Loucy (cell line): ENCODE measurements at regions not wholly inside any gene's neighbourhood (a gene's known extent, or its start where the extent isn't known, plus 50 kb on each side); places are given as distances from the start of the nearest gene placed in this dataset.

ENCODE experiments used
- H2AFZ ChIP-seq: fragments of 200-600 bp; sonication (generic); 2 replicates; pipeline ENCODE4 v1.6.0; 2016; ENCODE audit warnings: antibody characterized with exemption, mild to moderate bottlenecking, low read length, moderate library complexity
- H3F3A ChIP-seq: fragments of 200-600 bp; 2 replicates; pipeline ENCODE4 v1.6.0; 2016; ENCODE audit warnings: antibody characterized with exemption, low read depth, mild to moderate bottlenecking
- H3K27me3 ChIP-seq: fragments of 200-600 bp; sonication (generic); 2 replicates; pipeline ENCODE4 v1.6.1; 2014; ENCODE audit warnings: low read length, mild to moderate bottlenecking; ENCODE audit not compliant: insufficient read depth, poor library complexity, severe bottlenecking
- H3K36me3 ChIP-seq: fragments of 200-600 bp; sonication (generic); 2 replicates; pipeline ENCODE4 v1.6.1; 2016; ENCODE audit warnings: low read length; ENCODE audit not compliant: insufficient read depth
- H3K4me1 ChIP-seq: fragments of 200-600 bp; sonication (generic); 2 replicates; pipeline ENCODE4 v1.5.1; 2014; ENCODE audit warnings: low read length, mild to moderate bottlenecking; ENCODE audit not compliant: insufficient read depth, poor library complexity, severe bottlenecking
- H3K4me2 ChIP-seq: fragments of 200-600 bp; sonication (generic); 2 replicates; pipeline ENCODE4 v1.6.0; 2014; ENCODE audit warnings: antibody characterized with exemption, low read length, low read depth, mild to moderate bottlenecking; ENCODE audit not compliant: poor library complexity, severe bottlenecking
- H3K4me3 ChIP-seq: fragments of 200-600 bp; sonication (generic); 2 replicates; pipeline ENCODE4 v1.5.1; 2014; ENCODE audit warnings: low read length, mild to moderate bottlenecking, mixed read lengths; ENCODE audit not compliant: poor library complexity, severe bottlenecking
- H3K79me2 ChIP-seq: fragments of 200-600 bp; sonication (generic); 2 replicates; pipeline ENCODE4 v1.6.1; 2014; ENCODE audit warnings: low read length; ENCODE audit not compliant: insufficient read depth
- H3K9ac ChIP-seq: fragments of 200-600 bp; sonication (generic); 2 replicates; pipeline ENCODE4 v1.6.0; 2014; ENCODE audit warnings: mild to moderate bottlenecking, low read depth, low read length, moderate library complexity; ENCODE audit not compliant: poor library complexity, severe bottlenecking
- H3K9me2 ChIP-seq: fragments of 200-600 bp; sonication (generic); replicated peaks from 2 replicates; pipeline ENCODE4 v1.6.1; 2016; ENCODE audit warnings: low read depth, low read length, mixed read lengths
- H3K9me3 ChIP-seq: fragments of 200-600 bp; sonication (generic); 2 replicates; pipeline ENCODE4 v1.6.1; 2014; ENCODE audit warnings: mild to moderate bottlenecking, antibody characterized with exemption, low read length, low read depth; ENCODE audit not compliant: insufficient read depth
- H4K20me1 ChIP-seq: fragments of 200-600 bp; sonication (generic); 2 replicates; pipeline ENCODE4 v1.6.0; 2014; ENCODE audit warnings: antibody characterized with exemption, low read length, mild to moderate bottlenecking; ENCODE audit not compliant: insufficient read depth, poor library complexity, severe bottlenecking
- EZH2phosphoT487 ChIP-seq: fragments of 200-600 bp; IDR thresholded peaks from 2 replicates; pipeline ENCODE4 v1.6.1; 2018; ENCODE audit warnings: antibody characterized with exemption, mild to moderate bottlenecking, moderate library complexity, borderline replicate concordance
- TF ChIP-seq, protein P1 (sequence below): fragments of 200-600 bp; sonication (generic); conservative IDR thresholded peaks from 2 replicates; pipeline ENCODE4 v1.5.1; 2014; ENCODE audit warnings: mild to moderate bottlenecking, antibody characterized with exemption, low read length

GRCh38 chr4:37759833-37760232, 66.7 kb upstream of the PGM2 start:
- Histone ChIP-seq H3F3A (no peaks in the 10 kb centered on the region), H3K4me3 (no peak overlapping the region), H3K9ac (no peak overlapping the region), H3K9me3 (no peaks in the 10 kb centered on the region), H4K20me1 (no peaks in the 10 kb centered on the region), H3K79me2 (no peaks in the 10 kb centered on the region), H3K4me2 (no peak overlapping the region), H2AFZ (no peak overlapping the region), H3K27me3 (no peaks in the 10 kb centered on the region), H3K4me1 (peaks cover 19% of the 10 kb centered on the region), H3K36me3 (no peaks in the 10 kb centered on the region), H3K9me2 (no peaks in the 10 kb centered on the region)
- TF ChIP-seq, protein P1, sequence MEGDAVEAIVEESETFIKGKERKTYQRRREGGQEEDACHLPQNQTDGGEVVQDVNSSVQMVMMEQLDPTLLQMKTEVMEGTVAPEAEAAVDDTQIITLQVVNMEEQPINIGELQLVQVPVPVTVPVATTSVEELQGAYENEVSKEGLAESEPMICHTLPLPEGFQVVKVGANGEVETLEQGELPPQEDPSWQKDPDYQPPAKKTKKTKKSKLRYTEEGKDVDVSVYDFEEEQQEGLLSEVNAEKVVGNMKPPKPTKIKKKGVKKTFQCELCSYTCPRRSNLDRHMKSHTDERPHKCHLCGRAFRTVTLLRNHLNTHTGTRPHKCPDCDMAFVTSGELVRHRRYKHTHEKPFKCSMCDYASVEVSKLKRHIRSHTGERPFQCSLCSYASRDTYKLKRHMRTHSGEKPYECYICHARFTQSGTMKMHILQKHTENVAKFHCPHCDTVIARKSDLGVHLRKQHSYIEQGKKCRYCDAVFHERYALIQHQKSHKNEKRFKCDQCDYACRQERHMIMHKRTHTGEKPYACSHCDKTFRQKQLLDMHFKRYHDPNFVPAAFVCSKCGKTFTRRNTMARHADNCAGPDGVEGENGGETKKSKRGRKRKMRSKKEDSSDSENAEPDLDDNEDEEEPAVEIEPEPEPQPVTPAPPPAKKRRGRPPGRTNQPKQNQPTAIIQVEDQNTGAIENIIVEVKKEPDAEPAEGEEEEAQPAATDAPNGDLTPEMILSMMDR: peak; percentile 22; the same call in 1 of the 2 replicates
- TF ChIP-seq EZH2phosphoT487: no peak

DNA sequence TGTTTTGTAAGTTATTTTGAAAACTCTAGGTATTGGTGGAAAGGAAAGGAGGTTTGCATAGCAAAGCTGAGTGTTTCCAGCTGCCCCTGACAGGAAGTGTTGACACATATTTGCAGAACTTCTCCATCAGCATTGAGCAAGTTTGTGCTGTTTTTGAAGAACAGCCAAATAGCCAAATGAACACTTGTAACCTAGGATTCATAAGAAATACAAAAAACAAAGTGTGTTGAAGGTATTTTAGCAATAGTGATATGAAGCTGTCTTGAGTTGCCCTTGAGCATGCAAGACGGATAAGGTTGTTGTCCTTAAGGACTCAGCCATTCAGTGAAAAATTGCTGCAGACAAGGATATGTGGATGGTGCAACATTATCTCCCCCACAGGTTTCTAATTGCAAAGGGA, 68.3 kb upstream of the PGM2 start:
- H3K4me2 ChIP-seq: no peak overlapping the region
- no peaks in the 10 kb centered on the region for H3K36me3 ChIP-seq
- no peak overlapping the region for H3K9ac ChIP-seq
- H3K9me3 ChIP-seq: no peaks in the 10 kb centered on the region
- H3K9me2 ChIP-seq: no peaks in the 10 kb centered on the region
- H3K4me3 ChIP-seq: no peak overlapping the region
- TF ChIP-seq, protein P1: no peak
- no peak for TF ChIP-seq EZH2phosphoT487
- peak overlapping the region; percentile 57; the same call in 1 of the 2 replicates for H2AFZ ChIP-seq
- H3K4me1 ChIP-seq: peaks cover 29% of the 10 kb centered on the region
- H4K20me1 ChIP-seq: no peaks in the 10 kb centered on the region
- no peaks in the 10 kb centered on the region for H3F3A ChIP-seq
- no peaks in the 10 kb centered on the region for H3K79me2 ChIP-seq
- H3K27me3 ChIP-seq: no peaks in the 10 kb centered on the region

- Histone ChIP-seq H3K4me1 (peaks cover 26% of the 10 kb centered on the region), H3K9me3 (no peaks in the 10 kb centered on the region), H3K4me3 (no peak overlapping the region), H3K9ac (no peak overlapping the region), H3K4me2 (no peak overlapping the region), H3K9me2 (no peaks in the 10 kb centered on the region), H3F3A (no peaks in the 10 kb centered on the region), H2AFZ (peak overlapping the region; percentile 57; the same call in 1 of the 2 replicates), H4K20me1 (no peaks in the 10 kb centered on the region), H3K79me2 (no peaks in the 10 kb centered on the region), H3K36me3 (no peaks in the 10 kb centered on the region), H3K27me3 (no peaks in the 10 kb centered on the region)
- no peak for TF ChIP-seq EZH2phosphoT487
- TF ChIP-seq, protein P1: no peak
These were observed 68.7 kb upstream of the PGM2 start for GRCh38 chr4:37757761-37758160.
